Type B pancreatic cell (in vitro differentiated cells): ENCODE measurements at regions not wholly inside any gene's neighbourhood (a gene's known extent, or its start where the extent isn't known, plus 50 kb on each side); places are given as distances from the start of the nearest gene placed in this dataset.

Experiments used
- DNase-seq: peaks from one replicate; pipeline ENCODE4 v3.0.0; 2021; ENCODE audit warnings: mixed read lengths; ENCODE audit not compliant: unreplicated experiment; ENCODE audit errors: extremely low spot score
- H3K27ac Mint-ChIP-seq: 2 replicates; pipeline ENCODE4 v1.8.0; 2021; ENCODE audit warnings: mild to moderate bottlenecking, mixed read lengths
- H3K27me3 Mint-ChIP-seq: 2 replicates; pipeline ENCODE4 v1.8.0; 2021; ENCODE audit warnings: mixed read lengths
- H3K36me3 Mint-ChIP-seq: 2 replicates; pipeline ENCODE4 v1.8.0; 2021; ENCODE audit warnings: mixed read lengths
- H3K4me1 Mint-ChIP-seq: one replicate; pipeline ENCODE4 v1.8.0; 2021; ENCODE audit warnings: mixed read lengths; ENCODE audit not compliant: unreplicated experiment
- H3K4me3 Mint-ChIP-seq: 2 replicates; pipeline ENCODE4 v1.8.0; 2021; ENCODE audit warnings: mild to moderate bottlenecking, mixed read lengths
- H3K9me3 Mint-ChIP-seq: 2 replicates; pipeline ENCODE4 v1.8.0; 2021; ENCODE audit warnings: mixed read lengths
- TF ChIP-seq, protein P1 (sequence below): fragments of 200-600 bp; sonication (generic); conservative IDR thresholded peaks from 2 replicates; pipeline ENCODE4 v1.5.0; 2021; ENCODE audit warnings: antibody characterized with exemption, mild to moderate bottlenecking

DNA sequence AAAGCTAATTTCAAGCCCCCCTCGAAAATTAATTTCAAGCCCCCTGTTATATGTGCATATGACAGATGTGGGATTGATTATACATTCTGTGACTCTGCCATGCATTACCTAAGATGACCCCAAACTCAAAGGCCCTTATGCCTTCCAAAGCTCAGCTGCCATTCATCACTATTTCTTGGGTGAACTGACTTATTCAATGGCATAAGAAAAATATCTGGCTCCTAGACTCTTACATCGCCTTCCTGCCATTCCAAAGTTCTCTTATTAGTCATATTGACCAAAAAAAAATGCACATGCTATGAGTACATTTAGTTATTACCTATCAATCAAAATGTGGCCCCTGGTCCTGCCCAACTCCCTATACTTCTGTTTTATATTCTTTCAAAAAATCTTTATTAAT is 291.8 kb upstream of the CHAC2 start:
- H3K4me3 Mint-ChIP-seq, result no peak overlapping the region
- H3K27me3 Mint-ChIP-seq, result no peaks in the 10 kb centered on the region

GRCh38 chr2:53475321-53475720 is 292.3 kb upstream of the CHAC2 start:
- H3K27me3 Mint-ChIP-seq, result no peaks in the 10 kb centered on the region
- TF ChIP-seq, protein P1, sequence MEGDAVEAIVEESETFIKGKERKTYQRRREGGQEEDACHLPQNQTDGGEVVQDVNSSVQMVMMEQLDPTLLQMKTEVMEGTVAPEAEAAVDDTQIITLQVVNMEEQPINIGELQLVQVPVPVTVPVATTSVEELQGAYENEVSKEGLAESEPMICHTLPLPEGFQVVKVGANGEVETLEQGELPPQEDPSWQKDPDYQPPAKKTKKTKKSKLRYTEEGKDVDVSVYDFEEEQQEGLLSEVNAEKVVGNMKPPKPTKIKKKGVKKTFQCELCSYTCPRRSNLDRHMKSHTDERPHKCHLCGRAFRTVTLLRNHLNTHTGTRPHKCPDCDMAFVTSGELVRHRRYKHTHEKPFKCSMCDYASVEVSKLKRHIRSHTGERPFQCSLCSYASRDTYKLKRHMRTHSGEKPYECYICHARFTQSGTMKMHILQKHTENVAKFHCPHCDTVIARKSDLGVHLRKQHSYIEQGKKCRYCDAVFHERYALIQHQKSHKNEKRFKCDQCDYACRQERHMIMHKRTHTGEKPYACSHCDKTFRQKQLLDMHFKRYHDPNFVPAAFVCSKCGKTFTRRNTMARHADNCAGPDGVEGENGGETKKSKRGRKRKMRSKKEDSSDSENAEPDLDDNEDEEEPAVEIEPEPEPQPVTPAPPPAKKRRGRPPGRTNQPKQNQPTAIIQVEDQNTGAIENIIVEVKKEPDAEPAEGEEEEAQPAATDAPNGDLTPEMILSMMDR, result no peak
- no peaks in the 10 kb centered on the region for H3K36me3 Mint-ChIP-seq
- DNase-seq, result no peak
- peaks cover 9% of the 10 kb centered on the region for H3K4me1 Mint-ChIP-seq
- H3K27ac Mint-ChIP-seq, result no peak overlapping the region
- no peak overlapping the region for H3K4me3 Mint-ChIP-seq
- H3K9me3 Mint-ChIP-seq, result no peaks in the 10 kb centered on the region

More for the DNA sequence above, 291.8 kb upstream of the CHAC2 start:
- no peaks in the 10 kb centered on the region for H3K9me3 Mint-ChIP-seq
- TF ChIP-seq, protein P1, result no peak
- H3K27ac Mint-ChIP-seq, result no peak overlapping the region
- no peaks in the 10 kb centered on the region for H3K36me3 Mint-ChIP-seq
- no peak for DNase-seq
- peaks cover 9% of the 10 kb centered on the region for H3K4me1 Mint-ChIP-seq

GRCh38 chr2:53474914-53475313 is 292.7 kb upstream of the CHAC2 start:
- H3K27ac Mint-ChIP-seq, result no peak overlapping the region
- no peaks in the 10 kb centered on the region for H3K27me3 Mint-ChIP-seq
- TF ChIP-seq, protein P1, result no peak
- no peaks in the 10 kb centered on the region for H3K36me3 Mint-ChIP-seq
- no peak for DNase-seq
- no peaks in the 10 kb centered on the region for H3K9me3 Mint-ChIP-seq
- no peak overlapping the region for H3K4me3 Mint-ChIP-seq
- peaks cover 9% of the 10 kb centered on the region for H3K4me1 Mint-ChIP-seq

DNA sequence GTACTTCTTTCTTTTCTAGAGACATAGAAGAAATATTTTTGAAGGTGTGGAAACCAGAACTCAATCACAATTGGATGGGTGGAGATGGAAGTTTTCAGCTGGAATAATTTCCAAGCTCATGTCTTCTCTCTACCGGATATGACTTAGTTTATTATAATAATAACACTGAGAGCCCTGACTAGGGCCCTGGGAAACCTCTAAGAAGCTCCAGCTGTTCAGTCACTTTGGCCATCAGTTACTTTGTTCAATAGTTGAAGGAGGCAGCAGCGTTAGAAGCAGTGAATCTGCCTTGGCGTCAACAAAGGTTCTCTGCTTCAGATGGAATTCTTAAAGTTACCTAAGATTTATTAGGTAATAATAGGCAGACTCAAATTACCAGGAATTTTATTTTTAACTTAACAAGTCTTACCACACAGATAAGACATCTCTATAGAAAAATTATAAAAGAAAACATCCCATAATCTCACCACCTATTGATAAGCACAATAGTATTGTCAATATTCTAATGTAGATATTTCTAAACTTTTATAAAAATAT is 293.8 kb upstream of the CHAC2 start:
- Mint-ChIP-seq H3K4me1 (peaks cover 9% of the 10 kb centered on the region), H3K27ac (no peak overlapping the region), H3K9me3 (no peaks in the 10 kb centered on the region), H3K27me3 (no peaks in the 10 kb centered on the region), H3K4me3 (no peak overlapping the region), H3K36me3 (no peaks in the 10 kb centered on the region)
- DNase-seq, result no peak
- TF ChIP-seq, protein P1, result no peak

GRCh38 chr2:53473236-53473635 is 294.4 kb upstream of the CHAC2 start:
- Mint-ChIP-seq H3K4me3 (no peak overlapping the region), H3K36me3 (no peaks in the 10 kb centered on the region), H3K4me1 (peaks cover 9% of the 10 kb centered on the region), H3K27ac (no peak overlapping the region), H3K27me3 (no peaks in the 10 kb centered on the region), H3K9me3 (no peaks in the 10 kb centered on the region)
- no peak for DNase-seq
- TF ChIP-seq, protein P1, result no peak
